ENCODE measurements at regions not wholly inside any gene's neighbourhood (a gene's known extent, or its start where the extent isn't known, plus 50 kb on each side); places are given as distances from the start of the nearest gene placed in this dataset.

GRCh38 chr6:7468382-7469081, 72.9 kb upstream of the DSP start:
- DNase-seq = peak; percentile 18

GRCh38 chr6:7469696-7470095, 71.8 kb upstream of the DSP start:
- DNase-seq = no peak

GRCh38 chr6:7471171-7471570, 70.3 kb upstream of the DSP start:
- DNase-seq = no peak

- no peak for DNase-seq
Measured at GRCh38 chr6:7473805-7474719, 67.4 kb upstream of the DSP start.

GRCh38 chr6:7475081-7475480, 66.4 kb upstream of the DSP start:
- DNase-seq = no peak

- no peak for DNase-seq
Measured at GRCh38 chr6:7479801-7480266, 61.6 kb upstream of the DSP start.

- no peak for DNase-seq
Measured at GRCh38 chr6:7484666-7485065, 56.8 kb upstream of the DSP start.

GRCh38 chr6:7486951-7487350, 54.5 kb upstream of the DSP start:
- no peak for DNase-seq

GRCh38 chr6:7488494-7488893, 53.0 kb upstream of the DSP start:
- DNase-seq = no peak

GRCh38 chr6:7489376-7489775, 52.1 kb upstream of the DSP start:
- DNase-seq = no peak

Data from stimulated activated CD4-positive, alpha-beta T cell treated with anti-CD3 and anti-CD28 coated beads, Interleukin-4, amount 100 ng/mL, for 1 hour (primary cell).